ENCODE measurements at regions not wholly inside any gene's neighbourhood (a gene's known extent, or its start where the extent isn't known, plus 50 kb on each side); places are given as distances from the start of the nearest gene placed in this dataset.

DNA sequence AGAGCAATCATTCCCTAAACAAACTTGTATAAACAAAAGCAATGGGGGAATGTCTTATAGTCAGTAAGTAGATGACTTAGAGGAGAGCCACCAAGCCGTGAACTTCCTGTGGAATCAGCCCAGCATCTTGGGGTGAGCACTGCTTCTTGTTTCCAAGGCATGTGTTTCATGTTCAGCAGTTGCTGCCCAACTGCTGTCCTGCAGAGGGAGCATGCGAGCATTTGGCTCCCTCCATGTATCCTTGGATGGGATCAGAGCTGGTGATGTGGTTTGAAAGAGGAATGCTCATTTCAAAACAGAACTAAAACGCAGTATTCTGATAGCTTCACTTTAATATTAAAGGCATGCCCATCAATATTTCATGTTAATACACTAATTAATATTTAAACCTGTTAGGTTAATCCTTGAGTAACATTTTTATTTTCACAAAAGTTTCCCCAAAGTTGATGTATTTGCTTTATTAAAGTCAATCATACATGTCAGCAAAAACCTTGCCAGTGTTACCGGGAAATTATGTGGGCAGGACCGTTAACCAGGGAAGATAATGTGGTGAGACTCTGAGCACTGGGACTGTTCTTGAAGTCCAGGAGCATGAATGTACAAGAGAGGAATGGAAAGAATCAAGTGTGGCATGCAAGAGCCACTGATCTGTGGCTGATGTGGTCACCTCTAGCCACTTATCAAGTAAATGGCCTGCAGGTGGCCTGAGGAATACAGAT is 172.1 kb upstream of the GGTLC1 start:
- no peak overlapping the region for H3K4me3 Mint-ChIP-seq
- POLR2A ChIA-PET, result no interaction called here

DNA sequence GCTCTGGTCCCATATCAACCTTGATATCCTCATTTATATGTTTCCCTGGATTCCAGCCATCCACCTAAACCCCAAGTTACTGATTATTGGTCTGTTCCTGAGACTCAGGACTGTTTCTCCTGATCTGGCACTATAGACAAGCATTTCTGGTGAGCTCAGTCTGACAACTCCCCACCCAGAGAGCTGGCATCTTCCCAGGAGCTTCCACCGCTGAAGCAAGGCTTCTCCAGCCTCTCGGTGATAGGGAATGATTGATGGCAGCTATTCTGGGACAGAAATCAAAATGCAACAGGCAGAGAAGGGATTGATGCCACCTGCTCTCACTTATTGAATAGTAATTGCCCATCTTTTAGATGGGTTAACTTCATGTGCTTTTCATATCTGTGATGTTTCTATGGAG is 169.7 kb upstream of the GGTLC1 start:
- DNase-seq, result no peak
- Mint-ChIP-seq H3K27ac (no peak overlapping the region), H3K9me3 (ENCODE audit: insufficient read depth) (no peaks in the 10 kb centered on the region), H3K36me3 (ENCODE audit: low read depth) (no peaks in the 10 kb centered on the region), H3K27me3 (ENCODE audit: low read depth) (peaks cover 6% of the 10 kb centered on the region), H3K4me1 (ENCODE audit: low read depth) (peaks cover 12% of the 10 kb centered on the region), H3K4me3 (no peak overlapping the region)
- CTCF ChIA-PET, result no interaction called here
- ATAC-seq, result no peak
- POLR2A ChIA-PET, result no interaction called here

More for the DNA sequence above, 172.1 kb upstream of the GGTLC1 start:
- ATAC-seq, result peak; percentile 49
- CTCF ChIA-PET, result interaction anchor here (0.7 to 2.9 kb wide), 5 partner anchors 10 to 223 kb away, joined by 3 to 8 read pairs (median 3); no protein-coding TSS in a partner anchor
- Mint-ChIP-seq H3K27me3 (ENCODE audit: low read depth) (no peaks in the 10 kb centered on the region), H3K27ac (no peak overlapping the region), H3K4me1 (ENCODE audit: low read depth) (peaks cover 14% of the 10 kb centered on the region), H3K36me3 (ENCODE audit: low read depth) (no peaks in the 10 kb centered on the region), H3K9me3 (ENCODE audit: insufficient read depth) (no peaks in the 10 kb centered on the region)
- peak; percentile 35 for DNase-seq

GRCh38 chr20:24157213-24157612 is 168.6 kb upstream of the GGTLC1 start:
- Mint-ChIP-seq H3K9me3 (ENCODE audit: insufficient read depth) (no peaks in the 10 kb centered on the region), H3K36me3 (ENCODE audit: low read depth) (no peaks in the 10 kb centered on the region), H3K4me1 (ENCODE audit: low read depth) (peaks cover 12% of the 10 kb centered on the region), H3K4me3 (no peak overlapping the region), H3K27ac (no peak overlapping the region), H3K27me3 (ENCODE audit: low read depth) (peaks cover 6% of the 10 kb centered on the region)
- POLR2A ChIA-PET, result no interaction called here
- CTCF ChIA-PET, result interaction anchor here (1.1 kb wide), 1 partner anchor 8 kb away, joined by 3 read pairs; no protein-coding TSS in a partner anchor
- DNase-seq (peak; percentile 47), ATAC-seq (peak; percentile 36)

- Mint-ChIP-seq H3K9me3 (ENCODE audit: insufficient read depth) (no peaks in the 10 kb centered on the region), H3K4me3 (no peak overlapping the region), H3K27ac (no peak overlapping the region), H3K27me3 (ENCODE audit: low read depth) (peaks cover 9% of the 10 kb centered on the region), H3K4me1 (ENCODE audit: low read depth) (peaks cover 18% of the 10 kb centered on the region), H3K36me3 (ENCODE audit: low read depth) (no peaks in the 10 kb centered on the region)
- CTCF ChIA-PET, result interaction anchor here (1.5 kb wide), 1 partner anchor 11 kb away, joined by 4 read pairs; no protein-coding TSS in a partner anchor
- POLR2A ChIA-PET, result no interaction called here
- no peak for ATAC-seq
- peak; percentile 12 for DNase-seq
Measured at GRCh38 chr20:24153101-24154040, 164.8 kb upstream of the GGTLC1 start.

- H3K27me3 Mint-ChIP-seq (ENCODE audit: low read depth), result peaks cover 9% of the 10 kb centered on the region
- no peak overlapping the region for H3K27ac Mint-ChIP-seq
- POLR2A ChIA-PET, result no interaction called here
- CTCF ChIA-PET, result interaction anchor here (1.6 kb wide), 1 partner anchor 50 kb away, joined by 6 read pairs; no protein-coding TSS in a partner anchor
- no peaks in the 10 kb centered on the region for H3K36me3 Mint-ChIP-seq (ENCODE audit: low read depth)
- H3K9me3 Mint-ChIP-seq (ENCODE audit: insufficient read depth), result no peaks in the 10 kb centered on the region
- peak; percentile 17 for DNase-seq
- no peak for ATAC-seq
- H3K4me3 Mint-ChIP-seq, result no peak overlapping the region
- H3K4me1 Mint-ChIP-seq (ENCODE audit: low read depth), result peaks cover 18% of the 10 kb centered on the region
Measured at GRCh38 chr20:24151621-24152294, 163.2 kb upstream of the GGTLC1 start.

DNA sequence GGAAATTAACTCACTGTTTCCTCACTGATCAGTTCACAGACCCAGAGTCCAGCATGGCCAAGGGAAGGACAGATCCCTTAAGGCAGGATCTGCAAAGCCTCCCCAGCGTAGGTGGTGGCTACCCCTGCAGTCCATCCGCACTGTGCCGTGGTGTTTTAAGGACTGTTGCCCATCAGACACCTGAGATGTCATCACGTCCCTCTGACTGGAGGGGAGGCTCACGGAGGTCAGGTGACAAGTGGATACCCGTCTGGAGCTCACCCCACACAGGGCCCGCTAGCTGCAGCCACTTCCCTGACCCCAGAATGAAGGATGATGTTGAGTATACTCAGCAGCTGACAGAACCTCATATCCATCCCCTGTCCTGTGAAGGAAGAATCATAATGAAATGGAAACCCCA is 161.8 kb upstream of the GGTLC1 start:
- CTCF ChIA-PET, result interaction anchor here (1.1 kb wide), 1 partner anchor 10 kb away, joined by 3 read pairs; no protein-coding TSS in a partner anchor
- Mint-ChIP-seq H3K9me3 (ENCODE audit: insufficient read depth) (no peaks in the 10 kb centered on the region), H3K4me1 (ENCODE audit: low read depth) (peaks cover 22% of the 10 kb centered on the region), H3K4me3 (no peak overlapping the region), H3K36me3 (ENCODE audit: low read depth) (no peaks in the 10 kb centered on the region), H3K27ac (no peak overlapping the region), H3K27me3 (ENCODE audit: low read depth) (peaks cover 11% of the 10 kb centered on the region)
- ATAC-seq, result no peak
- POLR2A ChIA-PET, result no interaction called here
- peak; percentile 17 for DNase-seq

GRCh38 chr20:24149881-24150307 is 161.3 kb upstream of the GGTLC1 start:
- Mint-ChIP-seq H3K9me3 (ENCODE audit: insufficient read depth) (no peaks in the 10 kb centered on the region), H3K27me3 (ENCODE audit: low read depth) (peaks cover 12% of the 10 kb centered on the region), H3K4me1 (ENCODE audit: low read depth) (peaks cover 28% of the 10 kb centered on the region), H3K4me3 (no peak overlapping the region), H3K36me3 (ENCODE audit: low read depth) (no peaks in the 10 kb centered on the region), H3K27ac (no peak overlapping the region)
- CTCF ChIA-PET, result interaction anchor here (0.9 to 1.1 kb wide), 2 partner anchors 11 to 33 kb away, joined by 3 read pairs; no protein-coding TSS in a partner anchor
- ATAC-seq (no peak), DNase-seq (peak; percentile 18)
- POLR2A ChIA-PET, result no interaction called here

- Mint-ChIP-seq H3K27ac (no peak overlapping the region), H3K36me3 (ENCODE audit: low read depth) (no peaks in the 10 kb centered on the region), H3K4me1 (ENCODE audit: low read depth) (peaks cover 35% of the 10 kb centered on the region), H3K27me3 (ENCODE audit: low read depth) (peaks cover 11% of the 10 kb centered on the region), H3K4me3 (no peak overlapping the region), H3K9me3 (ENCODE audit: insufficient read depth) (no peaks in the 10 kb centered on the region)
- DNase-seq (no peak), ATAC-seq (no peak)
- ChIA-PET POLR2A (no interaction called here), CTCF (interaction anchor here (0.9 to 1.3 kb wide), 2 partner anchors 14 to 33 kb away, joined by 3 read pairs; no protein-coding TSS in a partner anchor)
Measured at GRCh38 chr20:24149175-24149574, 160.6 kb upstream of the GGTLC1 start.

GRCh38 chr20:24148372-24148771 is 159.8 kb upstream of the GGTLC1 start:
- H3K4me3 Mint-ChIP-seq, result no peak overlapping the region
- H3K36me3 Mint-ChIP-seq (ENCODE audit: low read depth), result no peaks in the 10 kb centered on the region
- DNase-seq (peak; percentile 54), ATAC-seq (peak; percentile 55)
- peaks cover 7% of the 10 kb centered on the region for H3K27me3 Mint-ChIP-seq (ENCODE audit: low read depth)
- ChIA-PET CTCF (interaction anchor here (0.6 to 1.4 kb wide), 3 partner anchors 14 to 259 kb away, joined by 3 to 5 read pairs (median 3); no protein-coding TSS in a partner anchor), POLR2A (no interaction called here)
- no peaks in the 10 kb centered on the region for H3K9me3 Mint-ChIP-seq (ENCODE audit: insufficient read depth)
- peak overlapping the region; percentile 1 for H3K27ac Mint-ChIP-seq
- peaks cover 38% of the 10 kb centered on the region for H3K4me1 Mint-ChIP-seq (ENCODE audit: low read depth)

DNA sequence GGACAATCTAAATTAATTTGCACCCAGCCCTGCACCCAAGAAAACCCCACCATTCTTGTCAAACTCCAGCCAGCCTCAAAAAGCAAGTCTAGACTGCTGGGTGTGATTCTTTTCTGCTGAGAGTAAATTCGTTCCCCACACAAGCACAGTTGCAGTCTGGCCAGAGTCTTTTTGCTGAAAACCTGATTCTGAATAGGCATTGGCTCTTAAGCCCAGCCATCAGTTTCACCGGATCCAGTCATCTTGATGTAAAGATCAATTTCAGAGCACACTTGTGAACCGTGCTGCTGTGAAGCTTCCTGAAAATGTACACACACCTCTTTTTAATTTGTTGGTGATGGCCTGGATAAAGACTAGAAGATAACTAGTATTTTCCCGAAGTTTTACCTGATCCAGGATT is 159.4 kb upstream of the GGTLC1 start:
- CTCF ChIA-PET, result interaction anchor here (0.6 to 1.4 kb wide), 3 partner anchors 15 to 259 kb away, joined by 3 to 5 read pairs (median 3); no protein-coding TSS in a partner anchor
- peaks cover 11% of the 10 kb centered on the region for H3K27me3 Mint-ChIP-seq (ENCODE audit: low read depth)

DNA sequence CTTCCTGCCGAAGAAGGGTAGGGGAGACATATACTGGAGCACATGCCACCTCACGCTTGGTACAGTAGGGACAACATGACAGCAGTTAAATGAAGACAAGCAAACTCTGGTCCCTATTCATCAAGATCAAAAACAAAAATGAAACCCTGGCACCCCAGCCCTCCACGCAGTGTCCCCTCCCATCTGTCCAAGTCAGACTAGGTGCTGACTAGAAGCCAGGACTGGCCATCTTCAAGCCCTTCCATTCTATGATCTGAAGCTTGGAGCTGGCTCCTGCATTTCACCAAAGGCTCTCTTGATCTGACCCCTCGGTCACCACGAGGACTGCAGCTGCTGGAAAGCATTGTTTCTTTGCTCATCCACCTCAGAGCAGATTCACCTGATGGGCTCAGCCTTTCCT is 158.9 kb upstream of the GGTLC1 start:
- ChIA-PET CTCF (interaction anchor here (1.4 kb wide), 1 partner anchor 46 kb away, joined by 5 read pairs; no protein-coding TSS in a partner anchor), POLR2A (no interaction called here)
- no peak overlapping the region for H3K4me3 Mint-ChIP-seq
- H3K27ac Mint-ChIP-seq, result no peak overlapping the region
- no peak for ATAC-seq
- H3K4me1 Mint-ChIP-seq (ENCODE audit: low read depth), result peaks cover 38% of the 10 kb centered on the region
- no peaks in the 10 kb centered on the region for H3K9me3 Mint-ChIP-seq (ENCODE audit: insufficient read depth)
- DNase-seq, result no peak
- no peaks in the 10 kb centered on the region for H3K36me3 Mint-ChIP-seq (ENCODE audit: low read depth)
- peaks cover 13% of the 10 kb centered on the region for H3K27me3 Mint-ChIP-seq (ENCODE audit: low read depth)

More for the DNA sequence above, 159.4 kb upstream of the GGTLC1 start:
- Mint-ChIP-seq H3K36me3 (ENCODE audit: low read depth) (no peaks in the 10 kb centered on the region), H3K4me1 (ENCODE audit: low read depth) (peaks cover 38% of the 10 kb centered on the region), H3K9me3 (ENCODE audit: insufficient read depth) (no peaks in the 10 kb centered on the region), H3K27ac (no peak overlapping the region), H3K4me3 (no peak overlapping the region)
- POLR2A ChIA-PET, result no interaction called here
- DNase-seq (no peak), ATAC-seq (no peak)

Measured in activated CD8-positive, alpha-beta T cell treated with anti-CD3 and anti-CD28 coated beads, Interleukin-2, amount 10 ng/mL, durations not matched to agents 7 days and 5 days (primary cell).